H54 (cell line): ENCODE measurements at regions not wholly inside any gene's neighbourhood (a gene's known extent, or its start where the extent isn't known, plus 50 kb on each side); places are given as distances from the start of the nearest gene placed in this dataset.

Experiments used
- DNase-seq: peaks from one replicate; pipeline ENCODE4 v3.0.0; 2011; ENCODE audit warnings: low spot score, mixed read lengths; ENCODE audit not compliant: insufficient read length
- FAIRE-seq: peaks from 3 replicates; lab custom pipeline; 2011; peaks lifted over from hg19 to GRCh38; lab: Jason Lieb, UNC
- POLR2A ChIP-seq: IDR thresholded peaks from 2 replicates; pipeline ENCODE4 v1.6.1; 2011; ENCODE audit warnings: low read depth, mild to moderate bottlenecking, low read length

- no peak for FAIRE-seq
- DNase-seq, result no peak
- no peak for TF ChIP-seq POLR2A
These were observed 262.9 kb downstream of the BCL11A start for GRCh38 chr2:60290509-60290908.

GRCh38 chr2:60285626-60286316 is 267.7 kb downstream of the BCL11A start:
- no peak for FAIRE-seq
- TF ChIP-seq POLR2A, result no peak
- no peak for DNase-seq

GRCh38 chr2:60283626-60284025 is 269.8 kb downstream of the BCL11A start:
- no peak for TF ChIP-seq POLR2A

DNA sequence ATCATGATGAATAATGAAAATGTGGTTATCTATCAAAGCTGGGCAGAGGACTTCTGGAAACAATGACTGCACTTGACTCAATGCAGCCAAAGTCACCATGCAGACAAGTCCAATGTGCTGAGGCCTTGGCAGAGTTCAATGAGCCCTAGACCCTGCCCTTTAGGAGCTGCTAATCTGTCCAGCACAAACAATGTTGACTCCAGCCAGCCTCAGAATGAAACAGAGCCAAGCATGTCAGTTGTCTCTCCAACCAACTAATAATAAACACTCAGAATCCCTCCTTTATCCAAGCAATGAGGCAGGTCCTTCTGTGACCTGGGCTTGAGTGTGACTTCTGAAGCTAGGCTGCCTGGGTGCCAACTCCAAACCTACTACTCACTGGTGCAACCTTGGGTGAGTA is 270.6 kb downstream of the BCL11A start:
- FAIRE-seq (no peak), DNase-seq (no peak)
- no peak for TF ChIP-seq POLR2A

More at GRCh38 chr2:60283626-60284025, 269.8 kb downstream of the BCL11A start:
- FAIRE-seq, result no peak
- no peak for DNase-seq

- no peak for DNase-seq
- no peak for TF ChIP-seq POLR2A
- FAIRE-seq, result no peak
These were observed 271.7 kb downstream of the BCL11A start for GRCh38 chr2:60281730-60282129.

- FAIRE-seq (no peak), DNase-seq (no peak)
- no peak for TF ChIP-seq POLR2A
These were observed 273.2 kb downstream of the BCL11A start for GRCh38 chr2:60280238-60280637.

GRCh38 chr2:60278906-60279305 is 274.5 kb downstream of the BCL11A start:
- FAIRE-seq (no peak), DNase-seq (no peak)
- TF ChIP-seq POLR2A, result no peak

DNA sequence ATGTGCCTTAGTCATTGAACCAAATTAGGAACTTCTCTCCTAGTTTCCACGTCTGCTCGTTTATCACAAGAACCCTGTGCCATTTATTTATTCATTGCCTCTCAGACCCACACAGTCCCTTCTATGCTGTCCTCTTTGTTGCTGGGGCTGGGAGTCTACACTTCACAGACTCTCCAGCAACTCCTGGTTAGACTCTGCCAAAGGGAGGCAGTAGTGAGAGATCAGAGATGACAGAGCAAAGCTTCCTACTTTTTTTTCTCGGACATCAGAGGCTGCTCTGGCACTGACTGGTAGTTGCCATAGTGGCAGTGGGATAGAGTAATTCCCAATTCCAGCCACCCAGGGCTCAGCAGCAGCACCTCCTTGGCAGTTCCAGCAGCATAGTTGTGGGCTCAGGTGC is 277.5 kb downstream of the BCL11A start:
- no peak for DNase-seq
- TF ChIP-seq POLR2A, result no peak
- no peak for FAIRE-seq

DNA sequence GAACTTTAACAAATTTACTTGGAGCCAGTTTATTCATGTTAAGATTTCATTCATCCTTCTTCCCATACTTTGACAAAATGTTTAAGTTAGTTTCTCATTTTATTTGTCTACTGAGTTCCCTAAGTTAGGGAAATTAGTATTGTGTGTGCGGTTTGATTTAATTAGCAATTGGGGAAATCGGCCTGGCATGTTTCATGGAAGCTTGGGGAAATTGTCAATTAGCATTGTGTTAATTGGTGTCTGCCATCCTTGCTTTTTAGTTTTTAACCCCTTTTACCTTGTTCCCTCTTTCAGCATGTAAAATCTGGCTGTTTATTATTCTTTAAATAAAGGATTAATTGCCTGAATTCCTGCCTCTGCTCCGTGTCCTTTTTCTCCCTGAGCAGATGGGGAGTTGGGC is 279.6 kb downstream of the BCL11A start:
- DNase-seq, result no peak
- TF ChIP-seq POLR2A, result no peak
- FAIRE-seq, result no peak

- FAIRE-seq, result no peak
- no peak for TF ChIP-seq POLR2A
- DNase-seq, result no peak
These were observed 281.7 kb downstream of the BCL11A start for GRCh38 chr2:60271713-60272112.

- no peak for DNase-seq
- no peak for FAIRE-seq
- TF ChIP-seq POLR2A, result no peak
These were observed 282.3 kb downstream of the BCL11A start for GRCh38 chr2:60271131-60271530.

- DNase-seq (no peak), FAIRE-seq (no peak)
- TF ChIP-seq POLR2A, result no peak
These were observed 284.8 kb downstream of the BCL11A start for GRCh38 chr2:60268661-60269060.

- TF ChIP-seq POLR2A, result no peak
- DNase-seq, result no peak
- FAIRE-seq, result no peak
These were observed 285.4 kb downstream of the BCL11A start for GRCh38 chr2:60268032-60268431.

GRCh38 chr2:60267122-60267521 is 286.3 kb downstream of the BCL11A start:
- DNase-seq (no peak), FAIRE-seq (no peak)
- TF ChIP-seq POLR2A, result no peak

DNA sequence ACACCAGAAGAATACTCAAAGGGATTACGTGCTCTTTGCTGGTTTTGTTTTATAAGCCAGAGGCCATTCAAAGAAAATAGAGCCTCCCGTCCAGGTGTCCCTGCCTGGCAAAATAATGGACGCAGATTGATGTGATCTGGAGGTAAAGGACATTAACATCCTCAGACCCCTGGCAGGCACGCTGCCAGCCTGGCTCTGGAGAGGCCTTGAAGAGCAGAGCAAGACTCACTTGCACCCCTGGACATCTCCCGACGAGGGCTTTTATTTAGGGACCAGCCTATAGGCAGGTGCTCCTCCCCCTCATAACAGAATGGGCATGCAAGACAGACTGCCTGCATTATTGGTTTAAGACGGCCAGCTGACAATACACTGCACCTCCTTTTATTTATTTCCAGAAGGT is 291.3 kb downstream of the BCL11A start:
- no peak for DNase-seq
- TF ChIP-seq POLR2A, result no peak
- no peak for FAIRE-seq

DNA sequence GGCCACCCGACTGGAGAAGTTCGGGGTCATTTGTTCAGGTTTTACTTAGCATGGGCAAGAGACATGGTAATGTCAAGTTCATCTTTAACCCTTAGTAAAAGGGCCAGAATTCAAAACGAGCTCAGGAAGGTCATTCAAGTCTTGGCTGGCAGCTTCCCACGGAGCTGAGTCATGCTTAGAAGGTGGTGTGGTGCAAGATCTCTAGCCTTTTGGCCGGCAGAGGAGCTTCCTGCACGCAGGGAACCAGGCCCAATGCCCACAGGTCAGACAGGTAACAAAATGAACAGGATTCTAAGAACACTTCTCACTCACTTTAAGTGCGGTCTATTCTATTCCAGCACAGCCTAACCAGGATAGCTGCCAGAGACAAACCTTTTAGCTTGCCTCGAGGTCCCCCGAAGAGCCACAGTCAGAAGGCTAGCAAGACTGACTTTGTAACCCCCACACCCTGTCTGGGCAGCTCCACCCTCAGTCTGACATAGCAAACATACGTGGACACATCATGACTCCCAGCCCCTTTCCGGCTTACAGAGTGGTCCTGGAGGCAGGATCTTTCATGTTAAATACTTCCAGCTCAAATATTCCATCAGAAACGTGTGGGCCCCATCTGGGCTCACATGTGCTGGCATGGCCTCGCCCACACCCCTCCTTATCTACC is 292.7 kb downstream of the BCL11A start:
- FAIRE-seq, result no peak
- no peak for DNase-seq
- TF ChIP-seq POLR2A, result no peak
